Lung (tissue), 11 donors: ENCODE measurements at regions not wholly inside any gene's neighbourhood (a gene's known extent, or its start where the extent isn't known, plus 50 kb on each side); places are given as distances from the start of the nearest gene placed in this dataset.

Experiments used
- ATAC-seq: fragments of 200-7000 bp; cut with Tn5 transposase; one replicate; pipeline ENCODE4 v1.9.1; 2020; ENCODE audit warnings: moderate number of reproducible peaks; ENCODE audit not compliant: insufficient read depth, low FRiP score
- DNase-seq, 3 donors: peaks; one replicate each; pipeline ENCODE4 v3.0.0-alpha.2; 2013 to 2017
- H3K27ac ChIP-seq, 2 donors: one replicate each; pipeline ENCODE4 v1.5.1; 2013; ENCODE audit warnings: mild to moderate bottlenecking in 2 of 2, moderate library complexity in 2 of 2, control low read depth in 1 of 2, inconsistent platforms in 1 of 2, low read depth in 1 of 2, low read length in 1 of 2
- H3K27me3 ChIP-seq, 3 donors: one replicate each; pipeline ENCODE4 v1.5.1; 2013; ENCODE audit warnings: low read length in 2 of 3; ENCODE audit not compliant: control insufficient read depth in 3 of 3, insufficient read depth in 3 of 3
- H3K36me3 ChIP-seq, 4 donors: one replicate each; pipeline ENCODE4 v1.5.1; 2013; ENCODE audit warnings: low read length in 4 of 4, mild to moderate bottlenecking in 1 of 4, moderate library complexity in 1 of 4; ENCODE audit not compliant: control insufficient read depth in 4 of 4, insufficient read depth in 4 of 4
- H3K4me1 ChIP-seq, 5 donors: one replicate each; pipeline ENCODE4 v1.5.1; 2013; ENCODE audit warnings: low read length in 5 of 5, mild to moderate bottlenecking in 2 of 5, moderate library complexity in 1 of 5; ENCODE audit not compliant: control insufficient read depth in 5 of 5, insufficient read depth in 5 of 5
- H3K4me3 ChIP-seq: one replicate; pipeline ENCODE4 v1.5.1; 2013; ENCODE audit warnings: mild to moderate bottlenecking, control low read depth, moderate library complexity
- H3K9ac ChIP-seq, 2 donors: one replicate each; pipeline ENCODE4 v1.5.1; 2013; ENCODE audit warnings: low read length in 2 of 2, control low read depth in 1 of 2; ENCODE audit not compliant: insufficient read depth in 1 of 2
- H3K9me3 ChIP-seq, 4 donors: one replicate each; pipeline ENCODE4 v1.5.1; 2013; ENCODE audit warnings: low read length in 3 of 4, mild to moderate bottlenecking in 1 of 4, moderate library complexity in 1 of 4; ENCODE audit not compliant: control insufficient read depth in 4 of 4, insufficient read depth in 3 of 4
- WGBS, 2 donors: extraction: QIAGEN DNeasy Blood & Tissue Kit; methylation state at CpG; one replicate each; pipeline ENCODE4 v1.1.7; 2013; 5-methylcytosine and 5-hydroxymethylcytosine counted together
- TF ChIP-seq, protein P1 (sequence below): IDR thresholded peaks from 2 replicates; pipeline ENCODE4 v1.5.1; 2012; ENCODE audit warnings: mild to moderate bottlenecking; ENCODE audit errors: control extremely low read depth, extremely low read depth
- donor health status: control.
- donor health status: control.
- donor health status: Bipolar disorder and iron deficiency.
- donor health status: healthy.
- donor health status: DM: yes; HTN: yes; CAD: no.

DNA sequence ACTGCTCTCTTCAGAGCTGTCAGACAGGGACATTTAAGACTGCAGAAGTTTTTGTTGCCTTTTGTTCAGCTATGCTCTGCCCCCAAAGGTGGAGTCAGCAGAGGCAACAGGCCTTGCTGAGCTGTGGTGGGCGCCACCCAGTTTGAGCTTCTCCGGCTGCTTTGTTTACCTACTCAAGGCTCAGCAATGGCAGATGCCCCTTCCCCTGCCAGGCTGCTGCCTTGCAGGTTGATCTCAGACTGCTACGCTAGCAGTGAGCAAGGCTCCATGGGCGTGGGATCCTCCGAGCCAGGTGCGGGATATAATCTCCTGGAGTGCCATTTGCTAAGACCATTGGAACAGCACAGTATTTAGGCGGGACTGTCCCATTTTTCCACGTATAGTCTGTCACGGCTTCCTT lies 371.4 kb upstream of the AMOT start:
- ATAC-seq (no peak), DNase-seq (no peak)
- no peak overlapping the region for H3K27ac ChIP-seq
- no peak overlapping the region for H3K9ac ChIP-seq
- no peaks in the 10 kb centered on the region for H3K36me3 ChIP-seq
- H3K27me3 ChIP-seq = no peaks in the 10 kb centered on the region
- H3K4me1 ChIP-seq = no peaks in the 10 kb centered on the region
- H3K4me3 ChIP-seq = no peak overlapping the region
- WGBS, 2 donors = 82 to 91% methylated on average over 9 of the region's 9 CpGs
- TF ChIP-seq, protein P1, sequence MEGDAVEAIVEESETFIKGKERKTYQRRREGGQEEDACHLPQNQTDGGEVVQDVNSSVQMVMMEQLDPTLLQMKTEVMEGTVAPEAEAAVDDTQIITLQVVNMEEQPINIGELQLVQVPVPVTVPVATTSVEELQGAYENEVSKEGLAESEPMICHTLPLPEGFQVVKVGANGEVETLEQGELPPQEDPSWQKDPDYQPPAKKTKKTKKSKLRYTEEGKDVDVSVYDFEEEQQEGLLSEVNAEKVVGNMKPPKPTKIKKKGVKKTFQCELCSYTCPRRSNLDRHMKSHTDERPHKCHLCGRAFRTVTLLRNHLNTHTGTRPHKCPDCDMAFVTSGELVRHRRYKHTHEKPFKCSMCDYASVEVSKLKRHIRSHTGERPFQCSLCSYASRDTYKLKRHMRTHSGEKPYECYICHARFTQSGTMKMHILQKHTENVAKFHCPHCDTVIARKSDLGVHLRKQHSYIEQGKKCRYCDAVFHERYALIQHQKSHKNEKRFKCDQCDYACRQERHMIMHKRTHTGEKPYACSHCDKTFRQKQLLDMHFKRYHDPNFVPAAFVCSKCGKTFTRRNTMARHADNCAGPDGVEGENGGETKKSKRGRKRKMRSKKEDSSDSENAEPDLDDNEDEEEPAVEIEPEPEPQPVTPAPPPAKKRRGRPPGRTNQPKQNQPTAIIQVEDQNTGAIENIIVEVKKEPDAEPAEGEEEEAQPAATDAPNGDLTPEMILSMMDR = no peak
- H3K9me3 ChIP-seq = peaks cover 0 to 5% (median 0%) of the 10 kb centered on the region in 4 donors

DNA sequence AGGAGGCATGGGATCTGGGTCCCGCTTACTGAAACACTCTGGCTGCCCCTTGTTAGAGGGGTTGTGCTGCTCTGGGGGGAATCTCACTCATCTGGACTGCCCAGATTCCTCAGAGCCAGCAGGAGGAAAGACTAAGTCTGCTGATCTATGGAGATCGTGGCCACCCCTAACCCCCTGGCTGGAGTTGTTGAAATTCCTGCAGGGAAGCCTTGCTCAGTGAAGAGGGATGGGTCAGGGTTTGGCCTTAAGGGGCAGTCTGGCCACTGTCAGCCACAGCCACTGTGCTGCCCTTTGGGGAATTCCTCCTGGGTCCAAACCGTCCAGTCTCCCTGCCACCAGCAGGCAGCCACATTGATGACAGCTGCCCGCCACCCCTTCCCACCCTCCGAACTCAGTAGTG lies 362.0 kb upstream of the AMOT start:
- Histone ChIP-seq H3K27ac (no peak overlapping the region), H3K27me3 (peaks cover 0 to 3% (median 0%) of the 10 kb centered on the region in 3 donors), H3K36me3 (no peaks in the 10 kb centered on the region), H3K9ac (no peak overlapping the region), H3K4me1 (no peaks in the 10 kb centered on the region), H3K9me3 (peaks cover 0 to 4% (median 1%) of the 10 kb centered on the region in 4 donors), H3K4me3 (no peak overlapping the region)
- WGBS, 2 donors = 87% methylated on average over 5 of the region's 5 CpGs
- DNase-seq = no peak
- TF ChIP-seq, protein P1 = no peak
- no peak for ATAC-seq

DNA sequence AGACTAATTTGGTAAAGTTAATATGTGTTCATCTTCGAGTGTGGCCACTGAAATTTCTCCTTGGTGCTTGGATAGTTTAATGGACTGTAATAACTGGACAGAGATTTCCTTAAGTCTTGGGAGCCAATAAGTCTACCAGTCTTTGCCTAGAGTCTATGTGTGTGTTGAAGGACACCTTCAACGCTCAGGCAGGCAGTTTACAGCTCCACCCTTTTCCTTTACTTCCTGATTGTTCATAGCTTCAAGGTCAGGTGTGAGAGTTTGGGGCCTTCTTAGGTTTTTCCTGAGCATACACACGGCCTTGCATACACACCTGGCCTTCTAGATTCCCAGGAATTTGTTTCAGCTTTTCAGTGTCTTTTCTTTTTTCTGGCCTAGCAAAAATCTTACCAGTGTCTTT lies 355.3 kb upstream of the AMOT start:
- no peak for DNase-seq
- no peak for ATAC-seq
- WGBS, 2 donors = 54 to 59% methylated on average over 3 of the region's 3 CpGs

DNA sequence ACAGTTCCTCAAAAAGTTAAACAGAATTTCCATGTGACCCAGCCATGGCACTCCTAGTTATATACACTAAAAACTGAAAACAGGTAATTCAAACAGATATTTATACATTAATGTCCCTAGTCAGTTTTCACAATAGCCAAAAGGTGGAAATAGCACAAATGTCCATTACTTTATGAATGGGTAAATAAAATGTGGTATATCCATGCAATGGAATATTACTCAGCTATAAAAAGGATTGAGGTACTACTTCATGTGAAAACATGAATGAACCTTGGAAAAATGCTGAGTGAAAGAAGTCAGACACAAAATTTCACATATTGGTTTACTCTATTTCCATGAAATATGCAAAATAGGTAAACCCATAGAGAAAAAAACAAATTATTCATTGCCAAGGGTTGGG lies 351.8 kb upstream of the AMOT start:
- H3K4me1 ChIP-seq = no peaks in the 10 kb centered on the region
- no peaks in the 10 kb centered on the region for H3K36me3 ChIP-seq
- no peak for ATAC-seq

More for the DNA sequence above, 355.3 kb upstream of the AMOT start:
- H3K36me3 ChIP-seq = no peaks in the 10 kb centered on the region
- no peaks in the 10 kb centered on the region for H3K4me1 ChIP-seq
- H3K27me3 ChIP-seq = peaks cover 0 to 2% (median 0%) of the 10 kb centered on the region in 3 donors
- TF ChIP-seq, protein P1 = no peak
- H3K4me3 ChIP-seq = no peak overlapping the region
- no peak overlapping the region for H3K27ac ChIP-seq
- no peak overlapping the region for H3K9ac ChIP-seq
- H3K9me3 ChIP-seq = no peaks in the 10 kb centered on the region

More for the DNA sequence above, 351.8 kb upstream of the AMOT start:
- DNase-seq = no peak
- Histone ChIP-seq H3K9ac (no peak overlapping the region), H3K9me3 (peaks cover 0 to 8% (median 2%) of the 10 kb centered on the region in 4 donors), H3K4me3 (no peak overlapping the region), H3K27ac (no peak overlapping the region), H3K27me3 (peaks cover 0 to 2% (median 0%) of the 10 kb centered on the region in 3 donors)
- TF ChIP-seq, protein P1 = no peak
